ENCODE measurements at regions not wholly inside any gene's neighbourhood (a gene's known extent, or its start where the extent isn't known, plus 50 kb on each side); places are given as distances from the start of the nearest gene placed in this dataset.

DNA sequence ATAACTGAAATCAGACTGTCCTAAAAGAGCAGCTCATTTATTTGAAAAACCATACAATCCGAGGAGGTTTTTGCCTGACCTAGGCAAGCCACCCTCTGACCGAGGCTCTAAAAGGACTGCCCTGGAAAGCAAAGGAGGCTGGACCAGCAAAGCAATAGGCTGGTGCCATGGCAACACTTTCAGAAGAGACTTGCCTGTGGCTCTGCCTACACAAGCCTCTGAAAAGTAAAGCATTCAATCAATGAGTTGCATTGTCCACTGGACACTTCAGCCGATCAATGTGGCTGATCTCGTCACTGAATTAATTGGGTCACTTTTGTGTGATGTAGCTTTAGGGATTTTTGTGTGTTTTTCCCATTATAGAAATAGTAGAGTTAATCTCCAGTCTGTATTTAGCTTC lies 99.1 kb upstream of the SEMA6D start:
- DNase-seq (ENCODE audit: low read depth in 2 of 2): no peak

DNA sequence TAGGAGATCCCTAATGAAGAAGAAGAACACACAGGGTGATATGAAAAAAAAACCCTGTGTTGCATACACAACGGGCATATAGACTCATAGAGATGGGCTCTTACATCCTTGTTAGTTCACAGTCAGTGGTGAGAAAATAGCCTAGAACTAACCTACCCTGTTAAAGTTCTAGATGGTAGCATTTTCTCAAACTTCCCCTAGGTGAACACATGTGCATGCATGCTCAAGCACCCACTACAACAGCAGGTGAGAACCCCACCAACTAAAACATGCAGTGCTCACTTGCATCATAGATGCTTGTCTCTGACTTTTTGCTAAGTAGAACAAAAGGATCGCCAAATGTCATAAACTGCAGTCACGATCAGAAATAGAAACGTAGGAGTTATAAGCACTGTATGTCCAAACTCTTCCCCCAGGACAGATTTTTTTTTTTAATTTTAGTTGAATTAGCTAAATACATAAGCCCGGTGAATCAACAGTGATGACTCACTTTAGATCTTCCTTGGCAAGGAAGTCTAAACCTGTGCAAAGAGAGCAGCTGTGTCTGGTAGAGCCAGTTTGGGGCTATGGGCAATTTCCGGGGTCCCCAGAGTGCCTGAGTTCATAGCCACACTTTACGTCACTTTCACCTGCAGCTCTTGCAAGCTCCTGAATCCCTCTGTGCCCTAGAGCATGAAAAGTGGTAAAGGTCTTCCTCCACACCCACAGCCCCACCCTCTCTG lies 96.2 kb upstream of the SEMA6D start:
- DNase-seq (ENCODE audit: low read depth in 2 of 2): no peak

DNA sequence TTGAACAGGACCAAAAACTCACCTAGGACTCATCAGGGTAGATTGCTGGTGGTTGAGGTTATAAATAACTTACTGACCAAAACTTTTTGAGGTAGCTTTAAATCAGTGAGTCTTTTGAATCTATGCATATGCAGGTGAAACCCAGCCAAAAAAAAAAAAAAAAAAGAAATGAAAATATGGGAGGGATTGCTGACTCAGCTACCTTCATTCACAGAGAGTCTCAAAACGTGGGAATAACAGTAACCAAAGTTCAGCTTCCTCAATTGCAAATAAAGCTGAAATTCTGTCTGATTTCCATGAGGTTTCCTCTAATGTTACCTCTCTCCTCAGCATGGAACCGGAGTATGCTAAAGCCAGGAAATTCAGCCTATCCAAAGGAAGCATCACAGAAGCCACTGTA lies 95.2 kb upstream of the SEMA6D start:
- DNase-seq (ENCODE audit: low read depth in 2 of 2): no peak

DNA sequence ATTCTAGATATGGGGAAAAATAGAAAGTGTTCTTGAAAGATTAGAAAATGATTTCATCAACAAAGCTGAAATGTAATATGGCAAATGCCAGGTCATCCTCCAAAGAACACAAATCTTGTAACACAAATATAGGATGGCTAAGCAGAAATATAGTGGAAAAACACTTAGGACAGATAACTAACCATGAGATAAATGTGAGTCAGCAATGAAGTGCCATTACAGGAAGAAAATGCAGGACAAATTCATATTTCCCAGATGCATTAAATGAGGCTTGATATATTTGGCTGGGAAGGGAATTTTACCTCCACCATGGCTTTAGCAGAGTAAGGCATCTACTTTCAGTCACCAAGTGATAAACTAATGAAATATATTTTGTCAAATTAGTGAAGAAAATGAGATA lies 92.8 kb upstream of the SEMA6D start:
- DNase-seq (ENCODE audit: low read depth in 2 of 2): no peak

DNA sequence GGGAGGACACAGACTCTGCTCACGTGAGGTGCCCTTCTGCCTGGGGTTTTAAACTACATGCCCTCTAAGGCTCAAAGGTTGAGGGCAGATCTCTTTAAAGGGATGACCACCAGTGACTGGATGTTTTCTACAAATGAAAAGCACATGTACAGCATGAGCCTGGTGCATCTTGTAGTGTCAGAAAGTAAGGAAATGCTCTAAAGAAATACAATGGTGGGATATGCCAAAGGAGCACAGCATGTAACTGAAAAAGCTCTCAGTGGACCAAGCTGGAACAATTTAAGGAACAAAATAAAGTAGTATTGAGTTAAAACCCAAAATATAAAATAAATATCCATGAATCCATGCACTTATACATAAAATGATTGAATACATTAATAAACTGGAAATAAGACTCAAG lies 78.3 kb upstream of the SEMA6D start:
- DNase-seq (ENCODE audit: low read depth in 2 of 2): no peak

DNA sequence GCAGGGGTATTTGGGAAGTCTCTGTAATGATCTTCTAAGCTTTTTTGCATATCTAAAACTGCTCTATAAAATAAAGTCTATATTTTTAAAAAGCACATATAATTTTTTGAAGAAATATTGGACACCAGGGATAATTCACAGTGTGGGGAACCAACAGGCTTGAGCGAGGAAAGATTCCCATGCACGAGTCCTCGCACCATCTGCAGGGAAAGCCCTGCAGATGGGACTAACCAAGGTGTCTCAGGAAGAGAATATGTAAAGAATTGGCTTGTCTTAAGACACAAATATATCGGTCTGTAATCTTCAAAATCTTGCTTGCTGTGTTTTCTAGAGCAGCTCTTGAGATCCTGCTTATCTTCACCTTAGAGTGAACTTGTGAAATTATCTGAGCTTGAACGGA lies 77.2 kb upstream of the SEMA6D start:
- DNase-seq (ENCODE audit: low read depth in 2 of 2): no peak

DNA sequence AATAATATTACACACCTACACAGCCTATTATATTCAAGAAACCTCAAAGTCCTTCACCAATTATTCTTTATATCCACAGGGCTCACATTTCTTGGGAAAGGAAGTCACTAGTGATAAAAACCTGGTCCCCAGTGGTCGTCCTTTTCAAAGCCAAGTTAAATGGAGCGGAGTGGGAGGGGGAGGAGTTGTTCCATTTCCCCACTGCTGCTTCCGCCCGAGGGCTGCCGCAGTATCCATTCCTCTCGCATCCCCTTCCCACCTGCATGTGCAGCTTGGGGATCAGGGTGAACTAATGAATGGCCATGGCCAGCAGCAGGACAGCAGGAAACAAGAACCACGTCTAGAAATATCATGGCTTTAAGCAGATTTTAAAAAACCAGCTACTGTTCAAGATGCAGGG lies 76.4 kb upstream of the SEMA6D start:
- DNase-seq (ENCODE audit: low read depth in 2 of 2): no peak

DNA sequence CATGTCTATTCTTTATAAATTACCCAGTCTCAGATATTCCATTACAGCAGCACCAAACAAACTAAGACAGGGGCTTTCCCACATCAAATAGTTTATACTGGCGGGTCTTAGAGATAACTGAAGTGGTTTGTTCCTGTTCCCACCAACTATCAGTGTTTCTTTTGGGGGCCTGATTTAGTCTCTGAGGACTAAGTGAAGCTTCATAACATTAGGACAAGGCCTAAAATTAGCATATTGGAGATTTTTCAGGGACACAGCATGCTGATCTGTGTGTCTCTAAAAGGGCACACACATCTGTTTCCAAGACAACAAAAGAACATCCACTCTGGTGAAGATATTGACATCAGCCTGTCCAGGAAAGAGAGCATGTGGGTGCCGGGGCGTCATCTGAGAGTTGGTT lies 72.6 kb upstream of the SEMA6D start:
- DNase-seq (ENCODE audit: low read depth in 2 of 2): no peak

DNA sequence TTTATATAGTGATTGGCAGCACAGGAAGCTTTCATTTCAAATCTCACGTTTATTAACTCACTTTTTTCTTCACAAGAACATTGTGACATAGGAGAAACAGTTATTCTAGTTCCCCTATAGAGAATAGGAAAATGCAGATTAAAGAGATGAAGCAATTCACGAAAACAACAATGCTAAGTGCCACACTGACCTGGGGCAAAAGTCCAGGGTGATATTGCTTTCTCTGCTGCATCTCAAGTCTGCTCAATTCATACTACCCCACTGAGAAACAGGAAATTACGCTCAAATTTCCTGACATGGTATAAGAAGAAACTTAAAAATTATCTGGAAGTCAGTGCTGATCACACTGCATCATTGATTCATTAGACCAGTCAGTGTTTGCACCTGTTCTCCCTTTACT lies 66.7 kb upstream of the SEMA6D start:
- no peak for DNase-seq (ENCODE audit: low read depth in 2 of 2)

DNA sequence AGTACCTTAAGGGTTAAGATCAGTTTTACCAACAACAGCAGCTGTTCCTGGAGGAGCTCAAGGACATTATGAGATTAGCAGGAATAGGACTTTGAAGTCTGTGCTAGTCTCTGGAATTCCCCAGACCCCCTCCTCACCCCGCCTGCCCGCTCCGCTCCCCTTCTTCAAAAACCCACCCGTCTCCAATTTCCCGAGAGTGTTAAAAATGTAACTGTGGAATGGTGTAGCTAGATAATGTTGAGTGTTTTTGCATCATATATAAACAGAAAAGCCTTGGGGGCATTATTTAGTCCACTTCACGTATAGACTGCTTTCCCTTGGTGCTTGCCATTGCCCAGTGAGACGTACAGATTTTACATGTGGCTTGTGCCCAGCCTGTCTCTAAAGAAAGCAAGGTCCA lies 65.0 kb upstream of the SEMA6D start:
- no peak for DNase-seq (ENCODE audit: low read depth in 2 of 2)

DNA sequence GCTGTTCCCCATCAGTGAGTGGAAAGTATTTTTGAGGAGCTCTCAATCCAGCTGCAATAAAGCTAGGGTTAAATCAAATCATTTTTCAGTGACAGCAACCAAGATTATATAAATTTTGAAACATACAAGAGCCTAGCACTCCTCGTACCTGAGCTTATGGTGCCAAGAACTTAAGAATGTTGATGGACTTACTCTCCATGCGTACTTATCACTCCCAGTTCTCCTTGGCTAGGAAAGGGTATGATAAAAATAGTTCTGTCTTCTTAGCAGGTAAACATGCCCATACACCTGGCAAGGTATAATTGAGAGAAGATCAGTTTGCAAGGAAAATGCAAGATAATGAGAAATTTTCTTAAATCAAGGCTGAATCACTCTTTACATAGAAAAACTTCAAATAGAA lies 64.5 kb upstream of the SEMA6D start:
- no peak for DNase-seq (ENCODE audit: low read depth in 2 of 2)

DNA sequence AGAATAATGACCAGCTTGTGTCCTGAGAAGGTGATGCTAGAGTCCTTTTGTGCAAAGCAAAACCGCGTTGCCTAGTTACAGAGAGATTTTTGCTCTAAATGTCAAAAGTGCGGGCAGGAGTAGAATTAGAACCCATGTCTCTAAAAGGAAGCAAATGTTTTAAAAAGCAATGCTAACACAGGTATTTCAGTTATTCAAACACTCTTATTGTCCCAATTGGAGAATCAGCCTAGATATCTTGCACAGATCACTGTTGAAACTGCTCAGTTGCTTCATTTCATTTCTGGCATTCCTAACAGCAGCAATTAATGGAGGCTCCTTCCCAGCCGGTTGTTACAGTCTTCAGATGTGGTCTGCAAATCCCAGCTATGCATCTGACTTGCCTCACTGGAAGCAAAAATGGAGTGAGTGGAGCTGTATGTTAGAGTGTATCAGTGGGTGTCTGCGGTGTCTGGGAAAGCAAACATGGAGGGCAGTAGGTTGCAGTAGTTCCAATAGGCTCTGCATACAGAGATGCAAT lies 55.6 kb upstream of the SEMA6D start:
- no peak for DNase-seq (ENCODE audit: low read depth in 2 of 2)

DNA sequence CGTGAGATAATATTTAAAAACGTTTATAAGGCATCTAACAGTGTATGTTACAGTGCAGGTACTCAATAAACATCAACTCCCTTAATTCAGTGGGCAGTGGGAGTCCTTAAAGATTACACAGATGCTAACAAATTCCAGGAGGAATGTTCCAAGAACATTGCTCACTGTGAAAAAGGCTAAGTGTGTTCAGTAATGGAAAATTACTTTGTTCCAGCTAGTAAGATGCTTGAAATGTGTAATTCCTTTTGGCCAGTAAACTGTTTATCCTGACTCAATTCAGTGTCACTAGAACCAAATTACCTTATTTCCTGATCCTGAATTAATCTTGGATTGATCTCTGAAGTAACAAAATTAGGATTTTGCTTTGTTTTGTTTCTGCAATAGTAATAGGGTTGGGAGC lies 54.2 kb upstream of the SEMA6D start:
- DNase-seq (ENCODE audit: low read depth in 2 of 2): no peak
